ENCODE measurements at regions not wholly inside any gene's neighbourhood (a gene's known extent, or its start where the extent isn't known, plus 50 kb on each side); places are given as distances from the start of the nearest gene placed in this dataset.

- no peak for DNase-seq
Observed at GRCh38 chr12:68560851-68561422, 49.8 kb upstream of the RAP1B start.
